CD4-positive, alpha-beta T cell (primary cell): ENCODE measurements at regions not wholly inside any gene's neighbourhood (a gene's known extent, or its start where the extent isn't known, plus 50 kb on each side); places are given as distances from the start of the nearest gene placed in this dataset.
"Not testable (repeated sequence)": the region's sequence is repeated elsewhere in the genome, so short reads cannot be mapped to it uniquely, and the experiment has no call there.

Experiments
- ATAC-seq: fragments of 200-7000 bp; cut with Tn5 transposase; one replicate; pipeline ENCODE4 v1.10.0; 2022; ENCODE audit warnings: mild to moderate bottlenecking; ENCODE audit not compliant: poor library complexity
- CTCF ChIA-PET: fragments of 350-600 bp; sonication (Branson Sonifier 250); formaldehyde crosslinking; loops from one replicate; lab custom pipeline; 2021; ENCODE audit warnings: antibody characterized with exemption, inconsistent platforms; lab: Charles Lee
- POLR2A ChIA-PET: fragments of 350-600 bp; sonication (Branson Sonifier 250); formaldehyde crosslinking; loops from one replicate; lab custom pipeline; 2021; ENCODE audit warnings: antibody characterized with exemption, inconsistent platforms; lab: Charles Lee
- DNase-seq, 14 experiments: peaks; one replicate each; pipeline ENCODE4 v3.0.0-alpha.2; 2013 to 2020; ENCODE audit warnings: mixed read lengths in 2 of 14
- H3K27ac ChIP-seq, 2 donors: one replicate each; pipeline versions ENCODE4 v1.5.1 to v1.7.0; 2013; ENCODE audit warnings: low read length in 2 of 2, low read depth in 1 of 2, mild to moderate bottlenecking in 1 of 2
- H3K27me3 ChIP-seq, 2 experiments: 1 replicate in 1 of 2; 2 replicates in 1 of 2; pipeline versions ENCODE4 v1.6.1 to v1.7.0; 2013; ENCODE audit warnings: low read length in 2 of 2, control low read depth in 1 of 2, mild to moderate bottlenecking in 1 of 2, moderate library complexity in 1 of 2; ENCODE audit not compliant: insufficient read depth in 2 of 2, control insufficient read depth in 1 of 2
- H3K36me3 ChIP-seq: one replicate; pipeline ENCODE4 v1.6.1; 2013; ENCODE audit warnings: low read length, control low read depth; ENCODE audit not compliant: insufficient read depth
- H3K4me1 ChIP-seq: one replicate; pipeline ENCODE4 v1.6.1; 2013; ENCODE audit warnings: low read length, control low read depth; ENCODE audit not compliant: insufficient read depth
- H3K4me3 ChIP-seq: one replicate; pipeline ENCODE4 v1.5.1; 2013; ENCODE audit warnings: mild to moderate bottlenecking, low read length, moderate library complexity
- H3K9me3 ChIP-seq, 2 experiments: 1 replicate in 1 of 2; 2 replicates in 1 of 2; pipeline versions ENCODE4 v1.6.1 to v1.7.0; 2013; ENCODE audit warnings: low read length in 2 of 2, mild to moderate bottlenecking in 2 of 2, control low read depth in 1 of 2, moderate library complexity in 1 of 2; ENCODE audit not compliant: control insufficient read depth in 1 of 2, insufficient read depth in 1 of 2
- H3K27ac Mint-ChIP-seq: one replicate; pipeline ENCODE4 v1.8.0; 2020; ENCODE audit warnings: mixed read lengths
- H3K27me3 Mint-ChIP-seq: one replicate; pipeline ENCODE4 v1.8.0; 2021; ENCODE audit warnings: mixed read lengths
- H3K36me3 Mint-ChIP-seq: one replicate; pipeline ENCODE4 v1.8.0; 2021; ENCODE audit warnings: low read depth, mixed read lengths
- H3K4me1 Mint-ChIP-seq: one replicate; pipeline ENCODE4 v1.8.0; 2021; ENCODE audit warnings: low read depth, mixed read lengths
- H3K4me3 Mint-ChIP-seq: one replicate; pipeline ENCODE4 v1.8.0; 2020; ENCODE audit warnings: mild to moderate bottlenecking, mixed read lengths
- H3K9me3 Mint-ChIP-seq: one replicate; pipeline ENCODE4 v1.8.0; 2020; ENCODE audit warnings: mixed read lengths
- intact Hi-C, 2 experiments: fragments of 100-400 bp; cut with DNase I in 1 of 2; cut with micrococcal nuclease in 1 of 2; formaldehyde crosslinking; loops; one replicate each; pipeline versions ENCODE4 v1.15.1 to v1.9.0; 2023 to 2025; cut with DNase I, micrococcal nuclease
- TF ChIP-seq, protein P1 (sequence below): fragments of 200-600 bp; IDR thresholded peaks from one replicate; pipeline ENCODE4 v1.8.0; 2022; ENCODE audit warnings: antibody characterized with exemption, mild to moderate bottlenecking

DNA sequence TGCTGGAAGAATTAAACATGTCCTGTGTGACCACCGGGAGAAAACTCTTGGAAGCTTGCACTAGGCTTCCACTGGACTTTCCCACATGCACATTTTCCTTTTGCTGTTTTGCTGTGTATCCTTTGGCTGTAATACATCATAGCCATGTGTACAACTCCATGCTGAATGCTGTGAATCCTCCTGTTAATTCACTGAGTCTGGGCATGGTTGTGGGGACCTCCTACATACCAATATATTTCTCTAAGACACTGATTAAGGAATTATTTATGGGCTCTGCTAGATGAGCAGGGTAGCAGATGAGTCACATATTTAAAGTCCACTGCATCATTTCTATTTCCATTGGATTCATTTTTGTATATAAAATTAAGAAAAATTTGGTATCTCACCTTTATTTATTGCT lies 220.1 kb downstream of the CYLC2 start:
- Histone ChIP-seq H3K36me3 (no peaks in the 10 kb centered on the region), H3K9me3 (peaks cover 0 to 3% of the 10 kb centered on the region in 2 experiments), H3K27ac (no peak overlapping the region), H3K27me3 (no peaks in the 10 kb centered on the region), H3K4me1 (no peaks in the 10 kb centered on the region), H3K4me3 (no peak overlapping the region)
- intact Hi-C loops = no loop called here
- DNase-seq = no peak
- ChIA-PET CTCF (no interaction called here), POLR2A (no interaction called here)
- ATAC-seq = no peak
- no peak overlapping the region for H3K27ac Mint-ChIP-seq
- no peak overlapping the region for H3K4me3 Mint-ChIP-seq
- H3K36me3 Mint-ChIP-seq = no peaks in the 10 kb centered on the region
- H3K9me3 Mint-ChIP-seq = peaks cover 6% of the 10 kb centered on the region
- H3K27me3 Mint-ChIP-seq = no peaks in the 10 kb centered on the region
- no peaks in the 10 kb centered on the region for H3K4me1 Mint-ChIP-seq
- TF ChIP-seq, protein P1, sequence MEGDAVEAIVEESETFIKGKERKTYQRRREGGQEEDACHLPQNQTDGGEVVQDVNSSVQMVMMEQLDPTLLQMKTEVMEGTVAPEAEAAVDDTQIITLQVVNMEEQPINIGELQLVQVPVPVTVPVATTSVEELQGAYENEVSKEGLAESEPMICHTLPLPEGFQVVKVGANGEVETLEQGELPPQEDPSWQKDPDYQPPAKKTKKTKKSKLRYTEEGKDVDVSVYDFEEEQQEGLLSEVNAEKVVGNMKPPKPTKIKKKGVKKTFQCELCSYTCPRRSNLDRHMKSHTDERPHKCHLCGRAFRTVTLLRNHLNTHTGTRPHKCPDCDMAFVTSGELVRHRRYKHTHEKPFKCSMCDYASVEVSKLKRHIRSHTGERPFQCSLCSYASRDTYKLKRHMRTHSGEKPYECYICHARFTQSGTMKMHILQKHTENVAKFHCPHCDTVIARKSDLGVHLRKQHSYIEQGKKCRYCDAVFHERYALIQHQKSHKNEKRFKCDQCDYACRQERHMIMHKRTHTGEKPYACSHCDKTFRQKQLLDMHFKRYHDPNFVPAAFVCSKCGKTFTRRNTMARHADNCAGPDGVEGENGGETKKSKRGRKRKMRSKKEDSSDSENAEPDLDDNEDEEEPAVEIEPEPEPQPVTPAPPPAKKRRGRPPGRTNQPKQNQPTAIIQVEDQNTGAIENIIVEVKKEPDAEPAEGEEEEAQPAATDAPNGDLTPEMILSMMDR = no peak

DNA sequence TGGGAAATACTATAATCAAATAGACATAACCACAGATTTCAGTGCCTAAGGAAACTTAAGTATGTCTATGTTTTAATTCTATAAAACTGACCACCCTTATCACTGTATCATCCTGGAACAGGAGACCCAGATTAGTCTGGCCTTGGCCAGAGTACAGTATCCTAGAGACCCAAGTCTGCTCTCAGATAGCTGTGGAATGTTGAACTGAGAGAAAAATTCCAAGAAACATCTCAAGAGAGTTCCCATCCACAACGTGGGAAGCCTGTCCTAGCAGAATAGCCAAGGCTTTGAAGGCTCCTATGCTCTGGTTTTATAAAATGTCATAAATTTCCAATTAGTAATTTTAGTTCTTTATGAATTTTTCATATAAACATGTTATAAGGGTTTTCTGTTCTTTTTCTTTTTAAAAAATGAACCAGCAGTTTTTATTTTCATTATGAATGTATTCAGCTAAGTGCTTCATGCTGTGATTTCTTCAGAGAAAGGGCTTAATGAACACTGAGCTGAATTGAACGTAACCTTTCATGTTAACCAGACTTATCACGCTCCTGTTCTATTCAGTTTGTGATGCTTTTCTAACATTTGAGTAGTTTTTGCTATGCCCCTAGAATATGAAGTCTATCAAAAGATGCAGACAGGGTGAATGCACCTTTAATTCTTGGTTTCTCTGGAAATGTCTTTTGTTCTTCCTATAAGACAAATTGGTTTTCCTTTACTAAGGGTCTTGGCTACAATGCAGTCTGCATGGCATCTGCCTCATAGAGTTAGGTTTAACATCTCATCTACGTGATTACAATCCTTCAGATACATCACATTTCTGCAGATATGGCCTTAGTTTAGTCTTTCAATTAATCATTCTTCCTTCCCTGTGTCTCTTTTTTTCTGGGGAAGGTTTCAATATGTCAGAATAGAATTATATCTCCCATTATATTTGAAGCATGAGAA lies 230.8 kb downstream of the CYLC2 start:
- H3K27ac Mint-ChIP-seq = no peak overlapping the region
- no peak overlapping the region for H3K27ac ChIP-seq
- no peaks in the 10 kb centered on the region for H3K27me3 Mint-ChIP-seq
- no peaks in the 10 kb centered on the region for H3K36me3 ChIP-seq
- DNase-seq = no peak
- ChIA-PET CTCF (no interaction called here), POLR2A (no interaction called here)
- H3K36me3 Mint-ChIP-seq = no peaks in the 10 kb centered on the region
- intact Hi-C loops = no loop called here
- H3K9me3 ChIP-seq = no peaks in the 10 kb centered on the region
- ATAC-seq = no peak
- H3K9me3 Mint-ChIP-seq = no peaks in the 10 kb centered on the region
- H3K27me3 ChIP-seq = no peaks in the 10 kb centered on the region
- no peak overlapping the region for H3K4me3 ChIP-seq
- H3K4me1 Mint-ChIP-seq = no peaks in the 10 kb centered on the region
- no peaks in the 10 kb centered on the region for H3K4me1 ChIP-seq
- TF ChIP-seq, protein P1 = no peak
- no peak overlapping the region for H3K4me3 Mint-ChIP-seq

DNA sequence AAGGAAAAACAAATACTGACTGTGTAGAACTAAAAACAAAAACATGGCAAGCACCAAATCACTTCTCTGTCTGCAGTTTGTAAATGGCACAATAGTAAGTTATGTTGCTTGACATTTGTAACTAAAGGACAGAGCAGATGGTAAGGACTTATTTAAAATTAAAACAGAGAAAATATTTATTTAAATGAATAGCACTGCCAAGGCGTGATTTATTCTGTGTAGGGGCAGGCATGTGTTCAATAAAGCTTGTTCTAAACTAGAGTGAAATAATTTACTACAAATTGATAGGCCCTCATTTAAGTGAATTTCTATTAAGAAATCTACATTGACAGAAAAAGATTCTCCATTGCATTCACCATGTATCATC lies 231.5 kb downstream of the CYLC2 start:
- H3K4me1 ChIP-seq = no peaks in the 10 kb centered on the region

GRCh38 chr9:103237571-103238109 lies 242.5 kb downstream of the CYLC2 start:
- H3K27ac Mint-ChIP-seq = not testable (repeated sequence)

More for the DNA sequence above, 231.5 kb downstream of the CYLC2 start:
- ATAC-seq = no peak
- Histone ChIP-seq H3K4me3 (no peak overlapping the region), H3K27me3 (no peaks in the 10 kb centered on the region), H3K36me3 (no peaks in the 10 kb centered on the region), H3K9me3 (no peaks in the 10 kb centered on the region), H3K27ac (no peak overlapping the region)
- no peak overlapping the region for H3K4me3 Mint-ChIP-seq
- intact Hi-C loops = no loop called here
- POLR2A ChIA-PET = no interaction called here
- CTCF ChIA-PET = no interaction called here
- H3K27me3 Mint-ChIP-seq = no peaks in the 10 kb centered on the region
- no peaks in the 10 kb centered on the region for H3K9me3 Mint-ChIP-seq
- H3K36me3 Mint-ChIP-seq = no peaks in the 10 kb centered on the region
- H3K4me1 Mint-ChIP-seq = no peaks in the 10 kb centered on the region
- H3K27ac Mint-ChIP-seq = no peak overlapping the region
- no peak for DNase-seq
- TF ChIP-seq, protein P1 = no peak

More at GRCh38 chr9:103237571-103238109, 242.5 kb downstream of the CYLC2 start:
- intact Hi-C loops, H3K4me1 Mint-ChIP-seq, H3K4me3 Mint-ChIP-seq, H3K27ac ChIP-seq, H3K9me3 ChIP-seq, H3K4me1 ChIP-seq, H3K4me3 ChIP-seq, CTCF ChIA-PET, ATAC-seq, H3K27me3 Mint-ChIP-seq, POLR2A ChIA-PET, H3K27me3 ChIP-seq, H3K36me3 Mint-ChIP-seq, DNase-seq, H3K36me3 ChIP-seq: not testable (repeated sequence)
- H3K9me3 Mint-ChIP-seq = peaks cover 16% of the 10 kb centered on the region
